ENCODE measurements at regions not wholly inside any gene's neighbourhood (a gene's known extent, or its start where the extent isn't known, plus 50 kb on each side); places are given as distances from the start of the nearest gene placed in this dataset.
"Not testable (repeated sequence)": the region's sequence is repeated elsewhere in the genome, so short reads cannot be mapped to it uniquely, and the experiment has no call there.

- DNase-seq = no peak
Measured at GRCh38 chr22:22717664-22718063, 73.2 kb downstream of the GGTLC2 start.

GRCh38 chr22:22720201-22720723, 75.8 kb downstream of the GGTLC2 start:
- peak; percentile 74 for DNase-seq

GRCh38 chr22:22720724-22721261, 76.4 kb downstream of the GGTLC2 start:
- DNase-seq = no peak

GRCh38 chr22:22721681-22722354, 77.4 kb downstream of the GGTLC2 start:
- peak; percentile 80 for DNase-seq

GRCh38 chr22:22728382-22728781, 84.0 kb downstream of the GGTLC2 start:
- DNase-seq = no peak

GRCh38 chr22:22730655-22731373, 86.4 kb downstream of the GGTLC2 start:
- DNase-seq = no peak

- DNase-seq = no peak
Measured at GRCh38 chr22:22731374-22731676, 86.9 kb downstream of the GGTLC2 start.

GRCh38 chr22:22733006-22733405, 88.6 kb downstream of the GGTLC2 start:
- DNase-seq = not testable (repeated sequence)

GRCh38 chr22:22733881-22734373, 89.5 kb downstream of the GGTLC2 start:
- DNase-seq = no peak

- not testable (repeated sequence) for DNase-seq
Measured at GRCh38 chr22:22734395-22735272, 90.2 kb downstream of the GGTLC2 start.

GRCh38 chr22:22735276-22735675, 90.9 kb downstream of the GGTLC2 start:
- DNase-seq = not testable (repeated sequence)

GRCh38 chr22:22735695-22736611, 91.5 kb downstream of the GGTLC2 start:
- DNase-seq = no peak

GRCh38 chr22:22737590-22737989, 93.2 kb downstream of the GGTLC2 start:
- DNase-seq = no peak

GRCh38 chr22:22738959-22739585, 94.7 kb downstream of the GGTLC2 start:
- DNase-seq = no peak

GRCh38 chr22:22740560-22741276, 96.3 kb downstream of the GGTLC2 start:
- DNase-seq = no peak

- DNase-seq = no peak
Measured at GRCh38 chr22:22741843-22742242, 97.4 kb downstream of the GGTLC2 start.

GRCh38 chr22:22742641-22743040, 98.2 kb downstream of the GGTLC2 start:
- DNase-seq = no peak

- DNase-seq = no peak
Measured at GRCh38 chr22:22743128-22743760, 98.8 kb downstream of the GGTLC2 start.

GRCh38 chr22:22744412-22745224, 100.2 kb downstream of the GGTLC2 start:
- DNase-seq = no peak

Data from stimulated activated CD8-positive, alpha-beta memory T cell treated with anti-CD3 and anti-CD28 coated beads, Interleukin-4, amount 100 ng/mL, for 48 hours (primary cell).